K562 (cell line): ENCODE measurements at regions not wholly inside any gene's neighbourhood (a gene's known extent, or its start where the extent isn't known, plus 50 kb on each side); places are given as distances from the start of the nearest gene placed in this dataset.
"Not testable (repeated sequence)": the region's sequence is repeated elsewhere in the genome, so short reads cannot be mapped to it uniquely, and the experiment has no call there.

Experiments
- ARID1B ChIP-seq: fragments of 450-650 bp; IDR thresholded peaks from 2 replicates; pipeline ENCODE4 v1.6.1; 2016; ENCODE audit warnings: antibody characterized with exemption, mild to moderate bottlenecking, inconsistent platforms
- BRF1 ChIP-seq: IDR thresholded peaks from 3 replicates; pipeline ENCODE4 v1.6.1; 2011; ENCODE audit warnings: borderline replicate concordance, mild to moderate bottlenecking; ENCODE audit not compliant: insufficient read length; ENCODE audit errors: extremely low read depth
- POLR2AphosphoS2 ChIP-seq: IDR thresholded peaks from 2 replicates; pipeline ENCODE4 v1.6.1; 2012; ENCODE audit warnings: low read length, improper control_type of control experiment
- SMAD1 ChIP-seq: fragments of 150-350 bp; IDR thresholded peaks from 2 replicates; pipeline ENCODE4 v1.6.1; 2014; ENCODE audit warnings: low read length, low read depth; ENCODE audit not compliant: partially characterized antibody
- SRSF1 ChIP-seq: fragments of 200-400 bp; formaldehyde crosslinking; IDR thresholded peaks from 2 replicates; pipeline ENCODE4 v1.6.1; 2017; ENCODE audit warnings: mild to moderate bottlenecking, low read depth, low read length, moderate library complexity
- TF ChIP-seq, protein P1 (sequence below), 3 experiments: IDR thresholded peaks in 2 of 3; conservative IDR thresholded peaks in 1 of 3; 2 replicates each; pipeline ENCODE4 v1.5.1; 2011 to 2012; ENCODE audit warnings: low read length in 3 of 3, mild to moderate bottlenecking in 3 of 3, control low read depth in 2 of 3, improper control_type of control experiment in 1 of 3, inconsistent platforms in 1 of 3, low read depth in 1 of 3, mixed read lengths in 1 of 3, moderate library complexity in 1 of 3; ENCODE audit not compliant: insufficient read depth in 2 of 3
- TF ChIP-seq, protein P2 (sequence below): sonication (generic); formaldehyde crosslinking; IDR thresholded peaks from 2 replicates; pipeline ENCODE4 v1.8.1; 2023; ENCODE audit warnings: mild to moderate bottlenecking, missing genetic modification reagents, moderate library complexity

DNA sequence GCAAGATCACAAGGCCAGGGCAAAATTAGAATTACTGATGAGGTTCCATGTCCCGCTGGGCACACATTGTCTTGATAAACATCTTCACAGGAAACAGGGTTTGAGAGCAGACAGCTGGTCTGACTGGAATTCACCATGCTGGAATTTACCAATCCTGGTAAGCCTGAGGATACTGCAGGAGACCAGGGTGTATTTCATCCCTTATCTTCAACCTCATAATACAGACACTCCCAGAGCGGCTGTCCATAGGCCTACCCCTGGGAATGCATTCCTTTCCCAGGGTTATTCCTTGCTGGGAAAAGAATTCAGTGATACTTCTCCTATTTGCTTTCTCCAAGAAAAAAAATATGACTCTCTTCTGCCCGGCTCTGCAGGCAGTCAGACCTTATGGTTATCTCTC, 875.1 kb upstream of the ACVR2A start:
- not testable (repeated sequence) for TF ChIP-seq SMAD1, POLR2AphosphoS2, ARID1B, SRSF1, BRF1
- TF ChIP-seq, protein P1, sequence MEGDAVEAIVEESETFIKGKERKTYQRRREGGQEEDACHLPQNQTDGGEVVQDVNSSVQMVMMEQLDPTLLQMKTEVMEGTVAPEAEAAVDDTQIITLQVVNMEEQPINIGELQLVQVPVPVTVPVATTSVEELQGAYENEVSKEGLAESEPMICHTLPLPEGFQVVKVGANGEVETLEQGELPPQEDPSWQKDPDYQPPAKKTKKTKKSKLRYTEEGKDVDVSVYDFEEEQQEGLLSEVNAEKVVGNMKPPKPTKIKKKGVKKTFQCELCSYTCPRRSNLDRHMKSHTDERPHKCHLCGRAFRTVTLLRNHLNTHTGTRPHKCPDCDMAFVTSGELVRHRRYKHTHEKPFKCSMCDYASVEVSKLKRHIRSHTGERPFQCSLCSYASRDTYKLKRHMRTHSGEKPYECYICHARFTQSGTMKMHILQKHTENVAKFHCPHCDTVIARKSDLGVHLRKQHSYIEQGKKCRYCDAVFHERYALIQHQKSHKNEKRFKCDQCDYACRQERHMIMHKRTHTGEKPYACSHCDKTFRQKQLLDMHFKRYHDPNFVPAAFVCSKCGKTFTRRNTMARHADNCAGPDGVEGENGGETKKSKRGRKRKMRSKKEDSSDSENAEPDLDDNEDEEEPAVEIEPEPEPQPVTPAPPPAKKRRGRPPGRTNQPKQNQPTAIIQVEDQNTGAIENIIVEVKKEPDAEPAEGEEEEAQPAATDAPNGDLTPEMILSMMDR (IDR thresholded peaks at IDR 0.05 in 2 of 3, conservative IDR thresholded peaks at IDR 0.05 in 1 of 3; ENCODE audit: insufficient read depth in 2 of 3, low read depth in 1 of 3, low read length in 3 of 3) = not testable (repeated sequence)
- TF ChIP-seq, protein P2, sequence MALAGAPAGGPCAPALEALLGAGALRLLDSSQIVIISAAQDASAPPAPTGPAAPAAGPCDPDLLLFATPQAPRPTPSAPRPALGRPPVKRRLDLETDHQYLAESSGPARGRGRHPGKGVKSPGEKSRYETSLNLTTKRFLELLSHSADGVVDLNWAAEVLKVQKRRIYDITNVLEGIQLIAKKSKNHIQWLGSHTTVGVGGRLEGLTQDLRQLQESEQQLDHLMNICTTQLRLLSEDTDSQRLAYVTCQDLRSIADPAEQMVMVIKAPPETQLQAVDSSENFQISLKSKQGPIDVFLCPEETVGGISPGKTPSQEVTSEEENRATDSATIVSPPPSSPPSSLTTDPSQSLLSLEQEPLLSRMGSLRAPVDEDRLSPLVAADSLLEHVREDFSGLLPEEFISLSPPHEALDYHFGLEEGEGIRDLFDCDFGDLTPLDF (CRISPR knock-in tag) = not testable (repeated sequence)
